Thoracic aorta (tissue), 2 donors: ENCODE measurements at regions not wholly inside any gene's neighbourhood (a gene's known extent, or its start where the extent isn't known, plus 50 kb on each side); places are given as distances from the start of the nearest gene placed in this dataset.
A peak's percentile ranks its signal among the peaks of the same experiment; 100 is the strongest.

Source experiments
- ATAC-seq: fragments of 150-250 bp; one replicate; pipeline ENCODE4 v1.8.0; 2017; ENCODE audit warnings: low read depth; ENCODE audit not compliant: insufficient number of reproducible peaks, low FRiP score
- DNase-seq: peaks from one replicate; pipeline ENCODE4 v3.0.0-alpha.2; 2020; ENCODE audit warnings: low spot score
- H3K27ac ChIP-seq, 2 donors: fragments of 200-600 bp; sonication (generic); 1 replicate in 1 of 2; 2 replicates in 1 of 2; pipeline ENCODE4 v1.5.1; 2016; ENCODE audit warnings: mild to moderate bottlenecking in 2 of 2, moderate library complexity in 2 of 2
- H3K27me3 ChIP-seq: fragments of 200-600 bp; sonication (generic); replicated peaks from 2 replicates; pipeline ENCODE4 v1.6.0; 2016; ENCODE audit warnings: mild to moderate bottlenecking; ENCODE audit not compliant: insufficient read depth
- H3K36me3 ChIP-seq: fragments of 200-600 bp; sonication (generic); one replicate; pipeline ENCODE4 v1.5.1; 2016
- H3K4me1 ChIP-seq, 2 donors: fragments of 200-600 bp; sonication (generic); 1 replicate in 1 of 2; 2 replicates in 1 of 2; pipeline versions ENCODE4 v1.5.1 to v1.6.0; 2016; ENCODE audit warnings: low read depth in 2 of 2, mild to moderate bottlenecking in 1 of 2; ENCODE audit not compliant: control insufficient read depth in 1 of 2
- H3K4me3 ChIP-seq: fragments of 200-600 bp; sonication (generic); 2 replicates; pipeline ENCODE4 v1.5.1; 2016; ENCODE audit warnings: mild to moderate bottlenecking
- H3K9me3 ChIP-seq: fragments of 200-600 bp; sonication (generic); 2 replicates; pipeline ENCODE4 v1.5.1; 2016
- CTCF ChIP-seq: fragments of 200-600 bp; sonication (generic); IDR thresholded peaks from one replicate; pipeline ENCODE4 v1.5.1; 2019; ENCODE audit warnings: antibody characterized with exemption

- TF ChIP-seq CTCF: no peak
- ATAC-seq (no peak), DNase-seq (no peak)
- Histone ChIP-seq H3K27ac (no peak overlapping the region), H3K4me3 (no peak overlapping the region), H3K9me3 (no peaks in the 10 kb centered on the region), H3K27me3 (no peaks in the 10 kb centered on the region), H3K4me1 (peaks cover 0 to 17% of the 10 kb centered on the region in 2 donors), H3K36me3 (no peaks in the 10 kb centered on the region)
Observed at GRCh38 chr2:18745431-18746272, 156.3 kb upstream of the NT5C1B start.

GRCh38 chr2:18741895-18742732 lies 152.7 kb upstream of the NT5C1B start:
- ATAC-seq: peak; percentile 35

GRCh38 chr2:18741191-18741590 lies 151.8 kb upstream of the NT5C1B start:
- no peak overlapping the region for H3K27ac ChIP-seq
- TF ChIP-seq CTCF: no peak
- no peak for ATAC-seq
- DNase-seq: no peak
- H3K36me3 ChIP-seq: no peaks in the 10 kb centered on the region
- H3K9me3 ChIP-seq: no peaks in the 10 kb centered on the region
- H3K4me1 ChIP-seq: peaks cover 0 to 11% of the 10 kb centered on the region in 2 donors
- H3K27me3 ChIP-seq: no peaks in the 10 kb centered on the region
- no peak overlapping the region for H3K4me3 ChIP-seq

More at GRCh38 chr2:18741895-18742732, 152.7 kb upstream of the NT5C1B start:
- Histone ChIP-seq H3K4me1 (peaks cover 0 to 11% of the 10 kb centered on the region in 2 donors), H3K27ac (no peak overlapping the region), H3K4me3 (peak overlapping the region; percentile 15), H3K27me3 (no peaks in the 10 kb centered on the region), H3K36me3 (no peaks in the 10 kb centered on the region), H3K9me3 (no peaks in the 10 kb centered on the region)
- peak; percentile 37 for TF ChIP-seq CTCF
- DNase-seq: no peak

DNA sequence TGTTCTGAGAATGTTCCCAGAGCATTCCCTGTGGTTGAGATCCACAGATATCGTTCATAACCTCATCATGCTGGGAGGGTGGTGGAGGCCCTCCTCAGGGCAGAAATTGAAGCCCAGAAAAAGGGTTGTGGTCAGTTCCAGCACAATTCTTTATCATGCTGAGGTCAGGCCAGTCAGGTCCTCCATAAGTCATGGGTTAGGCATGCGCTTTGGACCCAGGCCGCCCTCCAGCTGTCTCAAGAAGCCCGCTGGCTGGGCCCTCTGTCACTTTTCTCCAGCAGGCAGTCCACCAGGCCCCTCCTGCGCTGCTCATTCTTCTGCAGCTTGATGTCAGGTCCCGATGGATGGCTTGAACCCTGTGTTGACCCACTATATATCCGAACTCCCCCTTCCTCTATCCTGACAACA lies 151.1 kb upstream of the NT5C1B start:
- H3K27me3 ChIP-seq: no peaks in the 10 kb centered on the region
- no peak overlapping the region for H3K4me3 ChIP-seq
- no peak for TF ChIP-seq CTCF
- H3K36me3 ChIP-seq: no peaks in the 10 kb centered on the region
- H3K4me1 ChIP-seq: peaks cover 0 to 11% of the 10 kb centered on the region in 2 donors
- DNase-seq (no peak), ATAC-seq (no peak)
- no peak overlapping the region for H3K27ac ChIP-seq
- no peaks in the 10 kb centered on the region for H3K9me3 ChIP-seq

DNA sequence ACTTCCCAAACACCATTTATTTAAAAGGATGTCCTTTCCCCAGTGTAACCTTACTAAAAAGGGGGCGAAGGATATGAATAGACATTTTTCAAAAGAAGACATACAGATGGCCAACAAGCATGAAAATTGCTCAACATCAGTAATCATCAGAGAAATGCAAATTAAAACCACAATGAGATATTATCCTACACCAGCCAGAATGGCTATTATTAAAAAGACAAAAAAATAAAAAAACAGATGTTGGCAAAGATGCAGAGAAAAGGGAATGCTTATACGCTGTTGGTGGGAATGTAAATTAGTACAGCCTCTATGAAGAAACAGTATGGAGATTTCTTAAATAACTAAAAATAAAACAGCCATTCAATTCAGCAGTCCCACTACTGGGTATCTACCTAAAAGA lies 142.3 kb upstream of the NT5C1B start:
- no peak for TF ChIP-seq CTCF
- H3K4me3 ChIP-seq: no peak overlapping the region
- no peaks in the 10 kb centered on the region for H3K9me3 ChIP-seq
- ATAC-seq: no peak
- no peaks in the 10 kb centered on the region for H3K36me3 ChIP-seq
- no peaks in the 10 kb centered on the region for H3K4me1 ChIP-seq
- H3K27me3 ChIP-seq: no peaks in the 10 kb centered on the region
- DNase-seq: no peak
- no peak overlapping the region for H3K27ac ChIP-seq
